Parathyroid adenoma (tissue), 2 donors: ENCODE measurements at regions not wholly inside any gene's neighbourhood (a gene's known extent, or its start where the extent isn't known, plus 50 kb on each side); places are given as distances from the start of the nearest gene placed in this dataset.

Source experiments
- H2AFZ ChIP-seq: fragments of 300-600 bp; sonication (generic); one replicate; pipeline ENCODE4 v1.7.0; 2017; ENCODE audit warnings: antibody characterized with exemption, mild to moderate bottlenecking
- H3K27ac ChIP-seq: fragments of 300-600 bp; sonication (generic); one replicate; pipeline ENCODE4 v1.7.0; 2017
- H3K27me3 ChIP-seq: fragments of 300-600 bp; sonication (generic); one replicate; pipeline ENCODE4 v1.7.0; 2017; ENCODE audit warnings: low read length; ENCODE audit not compliant: control insufficient read depth, insufficient read depth
- H3K36me3 ChIP-seq: fragments of 300-600 bp; sonication (generic); one replicate; pipeline ENCODE4 v1.7.0; 2017; ENCODE audit warnings: low read length; ENCODE audit not compliant: control insufficient read depth, insufficient read depth
- H3K4me1 ChIP-seq: fragments of 300-600 bp; sonication (generic); one replicate; pipeline ENCODE4 v1.7.0; 2017; ENCODE audit warnings: control low read depth
- H3K4me2 ChIP-seq: fragments of 300-600 bp; sonication (generic); one replicate; pipeline ENCODE4 v1.7.0; 2017; ENCODE audit warnings: low read length
- H3K4me3 ChIP-seq: fragments of 300-600 bp; sonication (generic); one replicate; pipeline ENCODE4 v1.7.0; 2017; ENCODE audit warnings: low read depth, low read length
- H3K79me2 ChIP-seq: fragments of 300-600 bp; sonication (generic); one replicate; pipeline ENCODE4 v1.7.0; 2017; ENCODE audit warnings: control low read depth
- H3K9ac ChIP-seq: fragments of 300-600 bp; sonication (generic); one replicate; pipeline ENCODE4 v1.7.0; 2017; ENCODE audit warnings: mild to moderate bottlenecking
- H3K9me3 ChIP-seq: fragments of 300-600 bp; sonication (generic); one replicate; pipeline ENCODE4 v1.7.0; 2017; ENCODE audit warnings: low read length; ENCODE audit not compliant: control insufficient read depth
- CTCF ChIP-seq: fragments of 300-600 bp; sonication (generic); IDR thresholded peaks from one replicate; pipeline ENCODE4 v1.7.0; 2017; ENCODE audit warnings: antibody characterized with exemption, mild to moderate bottlenecking
- donor health status: primary hyperparathyroidism.

GRCh38 chr6:122859676-122860075 lies 70.6 kb downstream of the SMPDL3A start:
- no peak for TF ChIP-seq CTCF
- no peak overlapping the region for H3K9ac ChIP-seq
- no peak overlapping the region for H3K27ac ChIP-seq
- H3K4me3 ChIP-seq, result no peak overlapping the region
- no peaks in the 10 kb centered on the region for H3K4me1 ChIP-seq
- no peaks in the 10 kb centered on the region for H3K79me2 ChIP-seq
- no peak overlapping the region for H3K4me2 ChIP-seq
- H3K27me3 ChIP-seq, result no peaks in the 10 kb centered on the region
- no peaks in the 10 kb centered on the region for H3K36me3 ChIP-seq
- H3K9me3 ChIP-seq, result no peaks in the 10 kb centered on the region
- no peak overlapping the region for H2AFZ ChIP-seq

GRCh38 chr6:122861594-122861993 lies 72.5 kb downstream of the SMPDL3A start:
- H3K9ac ChIP-seq, result no peak overlapping the region
- H3K27ac ChIP-seq, result no peak overlapping the region
- no peak overlapping the region for H3K4me2 ChIP-seq
- no peaks in the 10 kb centered on the region for H3K36me3 ChIP-seq
- H3K9me3 ChIP-seq, result no peaks in the 10 kb centered on the region
- TF ChIP-seq CTCF, result no peak
- H3K4me1 ChIP-seq, result no peaks in the 10 kb centered on the region
- no peaks in the 10 kb centered on the region for H3K79me2 ChIP-seq
- H3K4me3 ChIP-seq, result no peak overlapping the region
- H3K27me3 ChIP-seq, result no peaks in the 10 kb centered on the region
- H2AFZ ChIP-seq, result no peak overlapping the region

DNA sequence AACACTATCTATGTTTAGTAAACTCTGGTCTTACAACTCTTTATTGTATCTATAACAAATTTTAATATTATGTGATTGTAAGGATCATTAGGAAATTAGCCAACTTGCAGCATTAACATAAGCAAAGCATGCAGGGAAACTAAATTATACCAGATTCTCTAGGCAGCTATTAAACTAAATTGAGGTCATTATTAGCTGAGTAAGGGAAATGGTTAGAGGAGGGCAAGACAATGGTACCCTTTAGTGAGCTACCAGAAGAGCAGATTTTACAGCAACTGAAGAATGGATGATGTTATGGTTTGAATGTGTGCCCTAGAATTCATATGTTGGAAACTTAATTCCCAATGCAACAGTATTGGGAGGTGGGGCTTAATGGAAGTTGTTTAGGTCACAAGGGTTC lies 79.1 kb downstream of the SMPDL3A start:
- Histone ChIP-seq H3K27me3 (no peaks in the 10 kb centered on the region), H2AFZ (no peak overlapping the region), H3K27ac (no peak overlapping the region), H3K4me1 (no peaks in the 10 kb centered on the region), H3K4me3 (no peak overlapping the region), H3K36me3 (no peaks in the 10 kb centered on the region), H3K79me2 (no peaks in the 10 kb centered on the region), H3K9ac (no peak overlapping the region), H3K9me3 (no peaks in the 10 kb centered on the region), H3K4me2 (no peak overlapping the region)
- no peak for TF ChIP-seq CTCF

DNA sequence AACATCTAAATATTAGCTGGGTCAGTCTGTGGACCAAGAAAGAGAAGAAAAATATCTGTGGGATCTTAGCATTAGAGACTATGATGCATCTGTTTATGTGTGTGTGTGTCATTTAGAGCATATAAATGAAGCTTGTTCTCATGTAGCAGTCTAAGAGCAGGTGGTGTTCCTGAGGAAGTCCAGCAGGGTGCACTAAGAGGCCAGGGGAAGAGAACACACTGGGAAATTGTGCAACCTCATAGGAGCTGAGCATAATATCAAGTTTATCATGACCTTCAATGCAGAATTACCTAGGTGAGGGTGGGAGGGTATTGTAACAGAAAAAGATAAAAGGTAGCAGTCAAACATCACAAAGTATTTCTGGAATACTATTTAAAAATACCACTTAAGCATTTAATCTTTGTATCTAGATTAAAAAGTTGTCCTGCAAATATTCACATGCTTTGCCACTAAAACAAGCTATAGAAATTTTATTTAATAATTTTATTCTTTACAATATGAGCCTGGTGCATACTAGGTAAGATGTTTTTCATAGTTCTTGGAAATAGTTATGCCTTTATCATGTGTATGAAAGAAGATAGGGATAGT lies 80.5 kb downstream of the SMPDL3A start:
- no peaks in the 10 kb centered on the region for H3K4me1 ChIP-seq
- peak; percentile 37 for TF ChIP-seq CTCF
- no peaks in the 10 kb centered on the region for H3K9me3 ChIP-seq
- H3K27ac ChIP-seq, result no peak overlapping the region
- H3K79me2 ChIP-seq, result no peaks in the 10 kb centered on the region
- no peaks in the 10 kb centered on the region for H3K36me3 ChIP-seq
- no peak overlapping the region for H3K9ac ChIP-seq
- no peak overlapping the region for H3K4me2 ChIP-seq
- no peak overlapping the region for H3K4me3 ChIP-seq
- H2AFZ ChIP-seq, result no peak overlapping the region
- no peaks in the 10 kb centered on the region for H3K27me3 ChIP-seq

- no peaks in the 10 kb centered on the region for H3K4me1 ChIP-seq
- TF ChIP-seq CTCF, result no peak
- no peak overlapping the region for H3K4me3 ChIP-seq
- H3K9me3 ChIP-seq, result no peaks in the 10 kb centered on the region
- no peak overlapping the region for H2AFZ ChIP-seq
- H3K4me2 ChIP-seq, result no peak overlapping the region
- no peak overlapping the region for H3K27ac ChIP-seq
- H3K9ac ChIP-seq, result no peak overlapping the region
- H3K36me3 ChIP-seq, result no peaks in the 10 kb centered on the region
- H3K79me2 ChIP-seq, result no peaks in the 10 kb centered on the region
- H3K27me3 ChIP-seq, result no peaks in the 10 kb centered on the region
These were observed 82.0 kb downstream of the SMPDL3A start for GRCh38 chr6:122871079-122871478.
